ENCODE measurements at regions not wholly inside any gene's neighbourhood (a gene's known extent, or its start where the extent isn't known, plus 50 kb on each side); places are given as distances from the start of the nearest gene placed in this dataset.

DNA sequence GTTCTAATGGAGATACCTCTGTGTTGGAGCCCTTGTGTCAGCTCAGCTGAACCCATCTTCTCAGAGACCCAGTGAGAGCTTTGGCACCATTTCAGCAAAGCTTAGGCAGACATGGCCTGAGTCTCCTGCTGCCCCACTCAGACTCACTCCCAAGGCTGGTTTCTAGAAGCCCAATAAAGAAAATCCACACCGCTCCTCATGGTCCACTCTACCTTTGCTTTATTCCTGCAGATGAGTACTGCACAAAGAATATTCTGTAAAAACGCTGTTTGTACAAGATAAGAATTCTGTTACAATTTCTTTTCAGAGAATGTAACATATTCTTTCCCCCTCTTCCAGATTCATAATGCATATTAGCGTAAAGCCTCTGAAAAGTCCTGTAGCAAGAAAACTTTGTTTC, 129.3 kb downstream of the C5orf15 start:
- Mint-ChIP-seq H3K4me1 (ENCODE audit: low read depth) (no peaks in the 10 kb centered on the region), H3K4me3 (no peak overlapping the region), H3K27ac (no peak overlapping the region), H3K27me3 (peaks cover 13% of the 10 kb centered on the region), H3K9me3 (peaks cover 4% of the 10 kb centered on the region), H3K36me3 (no peaks in the 10 kb centered on the region)
- intact Hi-C loops (cut with micrococcal nuclease): no loop called here
- no peak for DNase-seq
- POLR2A ChIA-PET: no interaction called here
- CTCF ChIA-PET: interaction anchor here (2.0 kb wide), 1 partner anchor 30 kb away, joined by 6 read pairs; no protein-coding TSS in a partner anchor

DNA sequence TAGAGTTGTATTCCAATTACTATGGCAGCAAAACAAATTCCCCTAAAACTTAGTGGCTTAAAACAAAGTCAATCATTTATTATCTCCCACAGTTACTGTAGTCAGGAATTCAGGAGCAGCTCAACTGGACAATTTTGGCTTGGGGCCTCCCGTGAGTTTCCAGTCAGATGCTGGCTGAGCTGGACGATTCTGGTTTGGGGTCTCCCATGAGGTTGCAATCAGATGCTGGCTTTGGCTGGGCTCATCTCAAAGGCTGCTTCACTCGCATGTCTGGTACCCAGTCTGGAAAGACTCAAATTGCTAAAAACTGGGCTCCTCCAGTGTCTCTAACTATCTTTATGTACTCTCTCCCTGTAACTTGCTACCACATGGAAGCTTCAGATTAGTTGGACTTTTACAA, 130.1 kb downstream of the C5orf15 start:
- ChIA-PET CTCF (interaction anchor here (1.1 to 2.0 kb wide), 4 partner anchors 10 to 285 kb away, joined by 3 to 6 read pairs (median 3); no protein-coding TSS in a partner anchor), POLR2A (interaction anchor here (1.2 kb wide), 1 partner anchor 8 kb away, joined by 3 read pairs; no protein-coding TSS in a partner anchor)
- intact Hi-C loops (cut with micrococcal nuclease): no loop called here
- H3K27me3 Mint-ChIP-seq: peaks cover 17% of the 10 kb centered on the region
- H3K36me3 Mint-ChIP-seq: no peaks in the 10 kb centered on the region
- no peak for DNase-seq
- no peaks in the 10 kb centered on the region for H3K4me1 Mint-ChIP-seq (ENCODE audit: low read depth)
- no peak overlapping the region for H3K27ac Mint-ChIP-seq
- H3K4me3 Mint-ChIP-seq: no peak overlapping the region
- peaks cover 4% of the 10 kb centered on the region for H3K9me3 Mint-ChIP-seq

DNA sequence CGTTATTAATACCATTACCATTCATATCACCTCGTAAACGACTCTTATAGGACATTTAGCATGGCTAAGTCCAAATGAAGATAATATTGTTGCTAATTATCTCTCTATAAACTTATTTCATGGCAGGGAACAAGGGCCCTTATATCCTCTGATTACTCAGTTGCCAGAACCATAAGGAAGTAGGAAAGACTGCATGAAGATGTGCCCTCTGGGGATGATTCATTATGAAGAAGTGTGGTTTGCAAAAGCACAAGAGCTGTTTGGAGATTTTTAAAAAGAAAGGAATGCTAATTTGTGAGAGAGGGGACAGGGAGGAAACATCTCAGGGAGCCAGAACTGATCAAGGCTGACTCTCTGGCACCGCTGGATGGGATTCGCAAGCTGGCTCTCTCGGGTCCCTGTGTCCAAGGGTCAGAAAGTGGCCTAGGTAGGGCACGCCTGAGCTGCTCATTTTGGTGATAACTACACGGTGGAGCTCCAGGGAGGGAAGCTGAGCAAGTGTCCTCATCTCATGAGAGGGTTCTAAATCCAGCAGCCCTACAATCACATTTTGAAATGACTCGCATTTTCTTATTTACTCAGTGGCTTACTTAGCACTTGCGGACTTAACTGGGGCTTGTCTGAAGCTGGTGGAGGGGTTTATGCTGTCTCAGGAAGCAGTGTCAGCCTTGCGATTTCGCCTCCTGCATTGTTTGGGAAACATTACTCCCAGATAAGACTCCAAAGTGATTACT, 136.8 kb downstream of the C5orf15 start:
- no peak for DNase-seq
- Mint-ChIP-seq H3K9me3 (peaks cover 4% of the 10 kb centered on the region), H3K4me3 (no peak overlapping the region), H3K4me1 (ENCODE audit: low read depth) (no peaks in the 10 kb centered on the region), H3K27me3 (peaks cover 12% of the 10 kb centered on the region), H3K27ac (no peak overlapping the region), H3K36me3 (no peaks in the 10 kb centered on the region)
- POLR2A ChIA-PET: no interaction called here
- intact Hi-C loops (cut with micrococcal nuclease): no loop called here
- CTCF ChIA-PET: interaction anchor here (0.7 kb wide), 1 partner anchor 77 kb away, joined by 4 read pairs; no protein-coding TSS in a partner anchor

DNA sequence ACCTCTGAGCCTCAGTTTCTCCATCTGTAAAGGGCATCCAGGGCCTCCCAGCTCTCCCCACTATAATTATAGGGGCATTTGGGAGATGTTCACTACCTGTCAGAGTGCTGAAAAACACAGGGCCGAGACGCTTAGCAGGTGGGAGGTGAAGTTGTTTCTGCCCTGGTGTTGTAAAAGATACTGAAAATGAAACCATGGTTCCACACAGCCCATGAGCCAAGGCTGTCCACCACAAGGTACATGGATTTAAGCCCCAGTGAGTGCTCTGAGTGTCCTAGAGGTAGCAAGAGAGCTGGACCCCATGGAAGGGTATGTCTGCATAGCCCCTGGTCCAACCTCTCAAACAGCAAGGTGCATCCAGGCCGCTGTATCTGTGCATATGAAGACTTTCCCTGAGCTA, 137.5 kb downstream of the C5orf15 start:
- POLR2A ChIA-PET: no interaction called here
- Mint-ChIP-seq H3K4me3 (no peak overlapping the region), H3K27me3 (peaks cover 12% of the 10 kb centered on the region), H3K4me1 (ENCODE audit: low read depth) (peaks cover 5% of the 10 kb centered on the region), H3K27ac (no peak overlapping the region), H3K9me3 (peaks cover 2% of the 10 kb centered on the region), H3K36me3 (no peaks in the 10 kb centered on the region)
- CTCF ChIA-PET: no interaction called here
- no peak for DNase-seq
- intact Hi-C loops (cut with micrococcal nuclease): no loop called here

DNA sequence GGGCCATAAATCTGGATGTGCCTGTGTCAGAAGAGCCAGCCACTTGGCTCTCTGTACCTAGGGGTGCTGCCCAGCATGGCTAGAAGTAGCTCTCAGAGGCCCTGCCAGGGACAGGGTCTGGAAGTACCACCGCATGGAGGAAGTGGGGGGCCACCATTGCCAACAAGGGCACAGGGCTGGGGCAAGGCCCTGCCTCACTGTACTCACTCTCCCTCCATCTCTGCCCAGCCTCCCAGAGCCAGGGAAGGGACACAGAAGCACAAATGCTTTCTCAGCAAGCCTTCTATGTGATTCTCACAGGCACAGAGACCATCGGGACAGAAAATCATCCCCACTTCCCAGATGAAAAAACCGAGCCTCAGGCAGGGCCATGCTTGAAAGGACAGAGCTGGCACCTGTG, 138.1 kb downstream of the C5orf15 start:
- ChIA-PET POLR2A (no interaction called here), CTCF (no interaction called here)
- H3K4me3 Mint-ChIP-seq: no peak overlapping the region
- peaks cover 11% of the 10 kb centered on the region for H3K4me1 Mint-ChIP-seq (ENCODE audit: low read depth)
- DNase-seq: no peak
- no peaks in the 10 kb centered on the region for H3K36me3 Mint-ChIP-seq
- peaks cover 11% of the 10 kb centered on the region for H3K27me3 Mint-ChIP-seq
- no peak overlapping the region for H3K27ac Mint-ChIP-seq
- intact Hi-C loops (cut with micrococcal nuclease): no loop called here
- H3K9me3 Mint-ChIP-seq: no peaks in the 10 kb centered on the region

DNA sequence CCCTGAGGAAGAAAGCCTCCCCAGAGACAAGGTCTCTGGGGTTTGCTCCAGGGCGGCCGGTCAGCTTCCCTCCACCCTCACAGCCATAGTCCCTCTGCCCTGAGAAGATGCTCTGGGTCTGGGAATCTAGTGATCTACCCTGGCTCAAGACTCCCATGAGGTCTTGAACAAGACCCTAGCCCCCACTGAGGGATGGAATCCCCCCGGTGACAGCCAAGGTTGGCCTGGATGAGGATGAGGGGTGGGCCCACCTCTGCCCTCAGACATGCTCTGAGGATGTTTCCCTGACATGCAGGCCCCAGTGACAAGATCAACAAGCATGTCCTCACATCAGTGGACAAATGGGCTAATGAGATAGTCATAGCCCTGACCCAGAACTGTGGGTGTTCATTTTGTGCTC, 138.6 kb downstream of the C5orf15 start:
- CTCF ChIA-PET: no interaction called here
- intact Hi-C loops (cut with micrococcal nuclease): no loop called here
- no peak overlapping the region for H3K27ac Mint-ChIP-seq

DNA sequence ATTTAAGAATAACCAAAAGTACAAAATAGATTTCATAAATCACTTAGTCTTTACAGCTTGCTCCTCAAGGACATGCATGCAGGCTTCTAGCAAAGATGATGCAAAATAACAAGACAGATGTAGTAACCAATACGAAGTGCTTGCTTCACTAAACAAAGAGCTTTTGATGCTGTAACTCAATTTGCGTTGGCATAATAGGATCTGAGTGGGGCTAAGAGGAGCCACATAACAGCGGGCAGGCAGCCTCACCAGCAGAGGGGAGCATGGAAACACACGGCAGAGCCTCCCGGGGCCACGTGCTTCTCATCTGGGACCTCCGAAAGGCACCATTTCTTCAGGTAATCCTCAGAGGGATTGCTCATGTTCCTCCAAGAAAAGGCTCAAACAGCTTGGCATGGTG, 139.7 kb downstream of the C5orf15 start:
- intact Hi-C loops (cut with micrococcal nuclease): no loop called here
- Mint-ChIP-seq H3K36me3 (no peaks in the 10 kb centered on the region), H3K4me1 (ENCODE audit: low read depth) (peaks cover 20% of the 10 kb centered on the region), H3K4me3 (no peak overlapping the region), H3K27me3 (peaks cover 3% of the 10 kb centered on the region), H3K9me3 (no peaks in the 10 kb centered on the region), H3K27ac (no peak overlapping the region)
- ChIA-PET POLR2A (no interaction called here), CTCF (interaction anchor here (1.6 kb wide), 1 partner anchor 9 kb away, joined by 3 read pairs; no protein-coding TSS in a partner anchor)
- no peak for DNase-seq

More for the DNA sequence above, 138.6 kb downstream of the C5orf15 start:
- H3K9me3 Mint-ChIP-seq: no peaks in the 10 kb centered on the region
- H3K27me3 Mint-ChIP-seq: peaks cover 7% of the 10 kb centered on the region
- H3K4me3 Mint-ChIP-seq: no peak overlapping the region
- DNase-seq: no peak
- no peaks in the 10 kb centered on the region for H3K36me3 Mint-ChIP-seq
- peaks cover 16% of the 10 kb centered on the region for H3K4me1 Mint-ChIP-seq (ENCODE audit: low read depth)
- POLR2A ChIA-PET: no interaction called here

DNA sequence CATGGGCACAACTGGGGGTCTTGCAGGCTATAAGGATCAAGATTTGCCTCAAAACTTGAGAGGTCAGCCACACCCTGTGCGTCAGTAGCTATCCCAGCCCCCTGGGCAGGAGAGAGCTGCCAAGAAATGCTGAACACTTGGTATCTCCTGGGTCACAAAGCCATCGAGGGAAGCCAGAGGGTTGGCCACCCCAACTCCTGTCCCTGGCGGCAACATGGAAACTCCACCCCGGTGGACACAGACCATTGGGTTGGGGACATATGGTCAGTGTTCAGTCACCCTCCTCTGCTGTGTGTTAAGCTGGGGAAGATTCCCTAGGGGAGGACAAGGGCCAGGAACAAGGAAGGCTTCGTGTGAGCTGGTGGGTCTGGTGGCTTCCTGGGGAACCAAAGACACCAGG, 140.6 kb downstream of the C5orf15 start:
- H3K4me1 Mint-ChIP-seq (ENCODE audit: low read depth): peaks cover 20% of the 10 kb centered on the region
- intact Hi-C loops (cut with micrococcal nuclease): no loop called here
- H3K9me3 Mint-ChIP-seq: no peaks in the 10 kb centered on the region
- ChIA-PET POLR2A (no interaction called here), CTCF (interaction anchor here (1.6 kb wide), 1 partner anchor 10 kb away, joined by 3 read pairs; no protein-coding TSS in a partner anchor)
- H3K27me3 Mint-ChIP-seq: peaks cover 4% of the 10 kb centered on the region
- H3K4me3 Mint-ChIP-seq: no peak overlapping the region
- H3K36me3 Mint-ChIP-seq: no peaks in the 10 kb centered on the region
- DNase-seq: no peak
- H3K27ac Mint-ChIP-seq: no peak overlapping the region

DNA sequence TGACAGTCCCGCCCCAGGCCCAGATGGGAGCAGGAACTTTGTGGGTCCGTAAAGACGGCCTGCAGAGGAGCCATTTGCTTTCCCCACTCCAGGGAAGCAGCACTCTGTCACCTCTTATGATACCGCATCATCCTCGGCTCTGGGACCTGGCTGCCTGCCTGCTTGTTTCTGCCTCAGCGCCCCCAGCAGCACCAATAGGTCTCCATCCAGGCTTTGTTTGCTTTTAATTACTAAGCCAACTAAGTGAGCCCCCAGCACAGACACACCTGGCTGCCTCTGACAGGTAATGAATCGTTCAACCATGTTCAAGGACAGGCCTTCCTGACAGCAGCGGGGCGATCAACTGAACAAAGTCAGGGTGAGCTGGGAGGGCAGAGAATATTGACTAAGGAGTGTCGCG, 141.4 kb downstream of the C5orf15 start:
- peaks cover 5% of the 10 kb centered on the region for H3K27me3 Mint-ChIP-seq
- POLR2A ChIA-PET: no interaction called here
- no peak overlapping the region for H3K27ac Mint-ChIP-seq
- no peak for DNase-seq
- intact Hi-C loops (cut with micrococcal nuclease): no loop called here
- H3K4me1 Mint-ChIP-seq (ENCODE audit: low read depth): peaks cover 20% of the 10 kb centered on the region
- no peaks in the 10 kb centered on the region for H3K36me3 Mint-ChIP-seq
- H3K4me3 Mint-ChIP-seq: no peak overlapping the region
- H3K9me3 Mint-ChIP-seq: no peaks in the 10 kb centered on the region
- CTCF ChIA-PET: no interaction called here

DNA sequence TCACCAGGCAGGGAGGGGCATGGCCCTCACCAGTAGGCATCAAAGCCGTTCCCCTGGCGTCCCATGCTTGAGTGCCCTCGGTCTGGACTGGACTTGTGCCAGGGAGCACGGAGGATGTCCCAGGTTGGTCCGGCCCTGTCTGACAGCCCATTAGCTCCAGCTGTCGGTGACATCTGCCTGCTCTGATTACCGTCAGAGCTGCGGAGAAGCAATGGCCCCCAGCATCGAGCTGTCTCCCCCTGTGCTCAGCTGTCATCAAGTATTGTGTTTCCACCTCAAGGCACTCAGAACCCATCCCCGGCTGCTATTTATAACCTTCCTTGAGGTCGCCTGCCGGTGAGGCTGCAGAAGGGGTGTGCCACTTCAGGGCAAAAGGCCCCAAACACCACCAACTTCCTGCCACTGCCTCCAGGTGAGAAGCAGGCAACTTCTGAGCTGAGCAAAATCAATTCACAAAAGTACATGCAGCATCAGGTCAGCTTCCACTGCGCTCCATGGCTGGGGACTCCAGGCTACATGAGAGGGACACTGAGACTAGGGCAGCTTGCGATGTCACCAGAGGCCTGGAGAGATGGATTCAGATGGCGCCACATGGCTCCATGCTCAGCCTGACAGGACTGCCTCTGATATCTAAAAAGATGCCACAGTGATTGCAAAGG, 142.7 kb downstream of the C5orf15 start:
- no peaks in the 10 kb centered on the region for H3K9me3 Mint-ChIP-seq
- ChIA-PET CTCF (no interaction called here), POLR2A (no interaction called here)
- intact Hi-C loops (cut with micrococcal nuclease): no loop called here
- peaks cover 5% of the 10 kb centered on the region for H3K27me3 Mint-ChIP-seq
- peaks cover 20% of the 10 kb centered on the region for H3K4me1 Mint-ChIP-seq (ENCODE audit: low read depth)
- no peaks in the 10 kb centered on the region for H3K36me3 Mint-ChIP-seq
- no peak overlapping the region for H3K27ac Mint-ChIP-seq
- DNase-seq: peak; percentile 25
- no peak overlapping the region for H3K4me3 Mint-ChIP-seq

DNA sequence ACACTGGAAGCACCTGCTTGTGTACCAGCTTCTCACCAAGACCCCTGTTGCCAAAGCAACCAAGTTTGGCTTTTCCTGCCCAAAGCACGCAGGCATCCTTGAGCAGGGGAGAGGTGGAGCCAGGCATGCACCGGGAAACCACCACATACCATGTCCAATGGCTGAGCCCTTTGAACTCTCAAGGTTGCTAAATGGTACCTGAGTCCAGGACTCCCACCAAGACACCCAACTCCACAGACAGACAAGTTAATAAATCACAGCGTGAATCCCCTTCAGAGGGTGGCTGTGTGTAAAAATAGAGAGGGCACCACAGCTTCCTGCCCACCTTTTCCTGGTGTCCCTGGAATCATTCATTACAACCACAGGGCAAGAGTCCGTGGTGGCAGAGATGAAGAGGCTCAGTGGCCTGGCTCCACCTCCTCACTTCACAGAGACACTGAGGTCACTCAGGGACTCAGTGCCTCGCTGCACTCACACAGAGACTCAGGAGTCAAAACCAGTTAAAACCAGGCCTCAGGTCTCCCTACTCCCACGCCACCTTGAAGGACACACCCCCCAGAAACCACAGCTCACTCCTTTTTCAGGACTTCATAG, 143.7 kb downstream of the C5orf15 start:
- H3K36me3 Mint-ChIP-seq: no peaks in the 10 kb centered on the region
- H3K27me3 Mint-ChIP-seq: peaks cover 9% of the 10 kb centered on the region
- no peak overlapping the region for H3K27ac Mint-ChIP-seq
- H3K9me3 Mint-ChIP-seq: no peaks in the 10 kb centered on the region
- POLR2A ChIA-PET: no interaction called here
- DNase-seq: peak; percentile 62
- CTCF ChIA-PET: no interaction called here
- H3K4me3 Mint-ChIP-seq: no peak overlapping the region
- intact Hi-C loops (cut with micrococcal nuclease): no loop called here
- H3K4me1 Mint-ChIP-seq (ENCODE audit: low read depth): peaks cover 20% of the 10 kb centered on the region

DNA sequence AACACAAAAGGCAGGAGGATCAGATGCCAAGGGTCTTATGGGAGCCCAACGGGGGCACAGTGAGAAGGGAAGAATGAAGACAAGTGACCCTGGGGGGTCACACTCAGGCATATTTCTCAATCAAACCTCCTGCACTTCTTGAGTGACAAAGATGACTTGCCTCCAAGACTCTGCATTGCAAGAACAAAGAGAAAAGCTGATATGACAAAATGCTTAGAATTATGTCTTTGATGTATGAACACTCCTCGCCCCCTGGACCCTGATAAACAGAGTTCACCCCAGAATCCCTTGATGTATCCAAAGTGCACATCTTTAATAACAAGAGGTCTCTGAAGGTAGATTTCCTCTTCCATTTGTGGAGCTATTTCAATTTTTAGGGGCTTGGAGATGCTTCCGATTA, 146.5 kb downstream of the C5orf15 start:
- H3K4me1 Mint-ChIP-seq (ENCODE audit: low read depth): peaks cover 22% of the 10 kb centered on the region
- CTCF ChIA-PET: no interaction called here
- no peak for DNase-seq
- H3K27me3 Mint-ChIP-seq: peaks cover 19% of the 10 kb centered on the region
- H3K27ac Mint-ChIP-seq: no peak overlapping the region
- no peaks in the 10 kb centered on the region for H3K36me3 Mint-ChIP-seq
- H3K9me3 Mint-ChIP-seq: no peaks in the 10 kb centered on the region
- intact Hi-C loops (cut with micrococcal nuclease): no loop called here
- no peak overlapping the region for H3K4me3 Mint-ChIP-seq
- POLR2A ChIA-PET: no interaction called here

All from activated CD4-positive, alpha-beta memory T cell treated with anti-CD3 and anti-CD28 coated beads for 36 hours (primary cell).